ENCODE measurements at regions not wholly inside any gene's neighbourhood (a gene's known extent, or its start where the extent isn't known, plus 50 kb on each side); places are given as distances from the start of the nearest gene placed in this dataset.

DNA sequence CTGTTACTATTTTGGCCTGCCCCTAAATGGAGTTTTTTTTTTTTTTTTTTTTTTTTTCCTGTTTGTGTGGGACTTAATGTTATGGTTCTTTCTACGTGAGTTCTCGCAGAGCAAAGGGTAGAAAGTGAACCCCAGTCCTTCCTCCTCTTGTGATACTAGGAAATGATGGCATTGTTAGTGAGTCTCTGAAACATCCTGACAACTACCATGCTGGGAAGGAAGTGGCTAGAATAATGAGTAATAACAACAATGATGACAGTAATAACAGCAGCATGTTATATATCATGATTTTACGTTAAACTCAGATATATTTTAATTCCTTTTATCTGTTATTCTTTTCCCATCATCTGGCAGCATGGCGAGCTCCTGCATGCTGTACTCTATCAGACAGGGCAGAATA lies 216.2 kb upstream of the LINC00305 start:
- TF ChIP-seq, protein P1, sequence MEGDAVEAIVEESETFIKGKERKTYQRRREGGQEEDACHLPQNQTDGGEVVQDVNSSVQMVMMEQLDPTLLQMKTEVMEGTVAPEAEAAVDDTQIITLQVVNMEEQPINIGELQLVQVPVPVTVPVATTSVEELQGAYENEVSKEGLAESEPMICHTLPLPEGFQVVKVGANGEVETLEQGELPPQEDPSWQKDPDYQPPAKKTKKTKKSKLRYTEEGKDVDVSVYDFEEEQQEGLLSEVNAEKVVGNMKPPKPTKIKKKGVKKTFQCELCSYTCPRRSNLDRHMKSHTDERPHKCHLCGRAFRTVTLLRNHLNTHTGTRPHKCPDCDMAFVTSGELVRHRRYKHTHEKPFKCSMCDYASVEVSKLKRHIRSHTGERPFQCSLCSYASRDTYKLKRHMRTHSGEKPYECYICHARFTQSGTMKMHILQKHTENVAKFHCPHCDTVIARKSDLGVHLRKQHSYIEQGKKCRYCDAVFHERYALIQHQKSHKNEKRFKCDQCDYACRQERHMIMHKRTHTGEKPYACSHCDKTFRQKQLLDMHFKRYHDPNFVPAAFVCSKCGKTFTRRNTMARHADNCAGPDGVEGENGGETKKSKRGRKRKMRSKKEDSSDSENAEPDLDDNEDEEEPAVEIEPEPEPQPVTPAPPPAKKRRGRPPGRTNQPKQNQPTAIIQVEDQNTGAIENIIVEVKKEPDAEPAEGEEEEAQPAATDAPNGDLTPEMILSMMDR (IDR thresholded peaks at IDR 0.05; ENCODE audit: unreplicated experiment) = no peak
- Mint-ChIP-seq H3K27ac (no peak overlapping the region), H3K27me3 (ENCODE audit: low read depth) (peaks cover 2% of the 10 kb centered on the region), H3K4me3 (no peak overlapping the region), H3K9me3 (peaks cover 22% of the 10 kb centered on the region), H3K36me3 (peaks cover 3% of the 10 kb centered on the region), H3K4me1 (no peaks in the 10 kb centered on the region)
- no peak for DNase-seq (ENCODE audit: low spot score in 2 of 2, unreplicated experiment in 2 of 2)

DNA sequence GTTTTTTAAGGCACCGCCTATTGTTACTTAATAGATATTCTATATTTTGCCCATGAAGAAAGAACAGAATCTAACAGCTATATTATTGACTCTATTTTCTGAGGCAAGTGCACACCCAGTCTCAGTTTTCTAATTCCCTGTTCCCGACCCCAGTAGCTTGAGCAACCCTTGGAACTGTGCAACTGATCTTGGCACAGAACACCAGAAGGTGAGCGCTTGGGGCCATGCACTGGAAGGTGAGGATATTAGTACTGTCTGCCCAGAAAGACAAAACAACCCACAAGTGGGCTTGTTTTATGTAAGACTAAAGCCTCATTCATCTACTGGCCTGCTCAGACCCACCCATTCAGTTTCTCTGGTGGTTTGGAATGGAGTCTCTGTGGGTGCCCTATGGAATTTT lies 188.8 kb upstream of the LINC00305 start:
- Mint-ChIP-seq H3K27ac (no peak overlapping the region), H3K9me3 (no peaks in the 10 kb centered on the region), H3K36me3 (no peaks in the 10 kb centered on the region), H3K4me1 (peaks cover 3% of the 10 kb centered on the region), H3K4me3 (no peak overlapping the region), H3K27me3 (ENCODE audit: low read depth) (no peaks in the 10 kb centered on the region)
- TF ChIP-seq, protein P1 (IDR thresholded peaks at IDR 0.05; ENCODE audit: unreplicated experiment) = no peak
- DNase-seq (ENCODE audit: low spot score in 2 of 2, unreplicated experiment in 2 of 2) = no peak

DNA sequence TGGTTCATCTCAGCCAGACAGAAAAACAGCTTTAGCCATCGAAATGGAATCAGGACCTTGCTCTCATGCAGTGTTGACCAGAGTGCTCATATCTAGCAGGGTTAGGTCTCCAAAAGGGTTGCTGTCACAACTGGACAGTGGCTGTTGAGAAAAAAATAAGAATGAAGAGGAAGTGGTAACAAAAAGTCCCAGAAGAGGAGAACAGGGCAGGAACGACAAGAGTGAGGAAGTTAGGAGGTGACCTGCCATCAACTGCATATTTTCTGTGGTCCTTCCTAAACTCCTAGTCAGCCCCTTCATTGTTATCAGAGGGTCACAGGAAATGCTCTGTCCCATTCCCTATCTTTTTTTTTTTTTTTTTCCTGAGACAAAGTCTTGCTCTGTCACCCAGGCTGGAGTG lies 188.1 kb upstream of the LINC00305 start:
- peaks cover 3% of the 10 kb centered on the region for H3K4me1 Mint-ChIP-seq

DNA sequence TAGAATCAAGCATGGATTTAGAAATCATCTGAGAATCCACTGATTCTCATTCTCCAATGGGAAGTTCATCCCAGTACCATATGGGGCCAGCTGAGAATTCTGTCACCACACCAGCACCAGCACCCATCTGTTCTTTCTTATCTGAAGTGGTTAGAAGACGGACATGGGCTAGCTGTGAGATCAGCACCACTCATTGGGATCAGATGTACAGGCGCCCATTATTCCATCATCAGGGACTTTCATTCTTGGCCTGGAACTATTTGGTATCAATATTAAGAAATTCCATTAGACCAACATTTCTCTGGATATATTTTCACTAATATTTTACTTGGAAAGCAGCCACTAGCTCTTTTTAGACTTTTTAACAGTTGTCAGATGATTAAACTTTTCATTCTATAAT lies 185.9 kb upstream of the LINC00305 start:
- TF ChIP-seq, protein P1 (IDR thresholded peaks at IDR 0.05; ENCODE audit: unreplicated experiment) = no peak
- no peak overlapping the region for H3K27ac Mint-ChIP-seq
- no peaks in the 10 kb centered on the region for H3K27me3 Mint-ChIP-seq (ENCODE audit: low read depth)
- no peaks in the 10 kb centered on the region for H3K36me3 Mint-ChIP-seq
- H3K4me3 Mint-ChIP-seq = no peak overlapping the region
- no peaks in the 10 kb centered on the region for H3K9me3 Mint-ChIP-seq
- DNase-seq (ENCODE audit: low spot score in 2 of 2, unreplicated experiment in 2 of 2) = no peak
- H3K4me1 Mint-ChIP-seq = peaks cover 3% of the 10 kb centered on the region

More for the DNA sequence above, 188.1 kb upstream of the LINC00305 start:
- no peak for DNase-seq (ENCODE audit: low spot score in 2 of 2, unreplicated experiment in 2 of 2)
- H3K27ac Mint-ChIP-seq = no peak overlapping the region
- H3K36me3 Mint-ChIP-seq = no peaks in the 10 kb centered on the region
- TF ChIP-seq, protein P1 (IDR thresholded peaks at IDR 0.05; ENCODE audit: unreplicated experiment) = no peak
- H3K27me3 Mint-ChIP-seq (ENCODE audit: low read depth) = no peaks in the 10 kb centered on the region
- H3K9me3 Mint-ChIP-seq = no peaks in the 10 kb centered on the region
- no peak overlapping the region for H3K4me3 Mint-ChIP-seq

DNA sequence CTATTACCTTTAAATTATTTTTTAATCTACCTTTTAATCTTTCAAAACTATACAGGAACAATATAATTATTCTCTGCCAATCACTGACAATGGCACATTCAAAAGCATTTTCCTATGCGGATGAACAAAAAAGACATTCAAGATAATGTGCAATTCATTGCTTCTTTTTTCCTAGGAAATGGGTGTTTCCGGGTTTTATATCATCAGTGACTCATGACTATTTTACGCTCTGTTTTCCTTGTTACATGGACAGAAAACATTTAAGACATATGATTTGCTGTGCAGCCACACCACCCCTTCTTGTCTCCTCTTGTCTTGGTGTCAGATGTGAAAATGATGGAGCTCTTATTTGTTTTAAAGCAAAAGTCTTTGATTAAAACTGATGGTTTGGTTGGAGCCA lies 184.7 kb upstream of the LINC00305 start:
- Mint-ChIP-seq H3K9me3 (no peaks in the 10 kb centered on the region), H3K36me3 (no peaks in the 10 kb centered on the region), H3K4me1 (peaks cover 3% of the 10 kb centered on the region), H3K27ac (no peak overlapping the region), H3K4me3 (no peak overlapping the region), H3K27me3 (ENCODE audit: low read depth) (no peaks in the 10 kb centered on the region)
- TF ChIP-seq, protein P1 (IDR thresholded peaks at IDR 0.05; ENCODE audit: unreplicated experiment) = no peak
- no peak for DNase-seq (ENCODE audit: low spot score in 2 of 2, unreplicated experiment in 2 of 2)

DNA sequence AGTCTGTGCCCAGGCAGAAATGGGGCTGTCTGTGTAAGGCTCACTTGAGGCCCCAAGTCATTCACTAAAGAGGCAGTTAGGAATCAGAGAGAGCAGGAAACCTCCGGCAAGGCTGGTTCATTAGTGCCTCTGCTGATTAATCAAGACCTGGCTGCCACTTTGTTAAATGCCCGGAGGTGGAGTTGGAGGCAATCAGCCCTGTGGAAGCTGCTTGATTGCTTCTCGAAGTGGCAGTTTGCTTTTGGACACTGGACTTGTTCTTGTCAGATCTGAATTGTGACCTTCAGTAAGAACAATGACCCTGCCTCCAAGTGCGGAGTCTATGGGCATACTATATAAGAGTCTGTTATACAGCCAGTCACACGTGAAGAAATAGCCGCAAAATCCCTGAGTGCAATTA lies 183.9 kb upstream of the LINC00305 start:
- Mint-ChIP-seq H3K4me1 (peaks cover 3% of the 10 kb centered on the region), H3K4me3 (no peak overlapping the region), H3K9me3 (no peaks in the 10 kb centered on the region), H3K36me3 (no peaks in the 10 kb centered on the region), H3K27ac (no peak overlapping the region), H3K27me3 (ENCODE audit: low read depth) (no peaks in the 10 kb centered on the region)
- TF ChIP-seq, protein P1 (IDR thresholded peaks at IDR 0.05; ENCODE audit: unreplicated experiment) = no peak
- DNase-seq (ENCODE audit: low spot score in 2 of 2, unreplicated experiment in 2 of 2) = no peak
